OCI-LY1 (cell line): ENCODE measurements at regions not wholly inside any gene's neighbourhood (a gene's known extent, or its start where the extent isn't known, plus 50 kb on each side); places are given as distances from the start of the nearest gene placed in this dataset.

Experiments used
- H2AFZ ChIP-seq: fragments of 200-600 bp; sonication (generic), shearing (Covaris generic); 2 replicates; pipeline ENCODE4 v1.6.0; 2014; ENCODE audit warnings: antibody characterized with exemption, mild to moderate bottlenecking, low read length
- H3F3A ChIP-seq: fragments of 200-600 bp; sonication (generic), shearing (Covaris generic); 2 replicates; pipeline ENCODE4 v1.6.0; 2014; ENCODE audit warnings: mild to moderate bottlenecking, antibody characterized with exemption, low read length, moderate library complexity; ENCODE audit not compliant: insufficient read depth
- H3K27ac ChIP-seq: fragments of 200-600 bp; sonication (generic); 2 replicates; pipeline ENCODE4 v1.5.1; 2014; ENCODE audit warnings: low read length, mixed run types, mild to moderate bottlenecking, low read depth; ENCODE audit not compliant: poor library complexity, severe bottlenecking
- H3K27me3 ChIP-seq: fragments of 200-600 bp; sonication (generic); 2 replicates; pipeline ENCODE4 v1.6.0; 2014; ENCODE audit warnings: antibody characterized with exemption, mild to moderate bottlenecking, low read length, moderate library complexity; ENCODE audit not compliant: insufficient read depth
- H3K36me3 ChIP-seq: fragments of 200-600 bp; sonication (generic); 2 replicates; pipeline ENCODE4 v1.6.1; 2014; ENCODE audit warnings: mild to moderate bottlenecking, antibody characterized with exemption, low read length, moderate library complexity, mixed read lengths; ENCODE audit not compliant: insufficient read depth
- H3K4me1 ChIP-seq: fragments of 200-600 bp; sonication (generic); 2 replicates; pipeline ENCODE4 v1.5.1; 2014; ENCODE audit warnings: mild to moderate bottlenecking, low read length, moderate library complexity; ENCODE audit not compliant: insufficient read depth, severe bottlenecking
- H3K4me2 ChIP-seq: fragments of 200-600 bp; sonication (generic), shearing (Covaris generic); 2 replicates; pipeline ENCODE4 v1.6.1; 2014; ENCODE audit warnings: low read length
- H3K4me3 ChIP-seq: fragments of 200-600 bp; sonication (generic); 2 replicates; pipeline ENCODE4 v1.5.1; 2014; ENCODE audit warnings: low read length, low read depth, mild to moderate bottlenecking, mixed read lengths; ENCODE audit not compliant: poor library complexity, severe bottlenecking
- H3K79me2 ChIP-seq: fragments of 200-600 bp; shearing (Covaris generic); 2 replicates; pipeline ENCODE4 v1.6.1; 2016; ENCODE audit warnings: mixed run types, low read length, mixed read lengths; ENCODE audit not compliant: insufficient read depth
- H3K9ac ChIP-seq: fragments of 200-600 bp; sonication (generic), shearing (Covaris generic); 2 replicates; pipeline ENCODE4 v1.6.1; 2014; ENCODE audit warnings: mild to moderate bottlenecking, low read length, mixed read lengths
- H3K9me2 ChIP-seq: fragments of 200-600 bp; sonication (generic), shearing (Covaris generic); 2 replicates; pipeline ENCODE4 v1.6.1; 2014; ENCODE audit warnings: low read depth, mild to moderate bottlenecking, low read length, mixed read lengths
- H3K9me3 ChIP-seq: fragments of 200-600 bp; shearing (Covaris generic); 2 replicates; pipeline ENCODE4 v1.6.1; 2014; ENCODE audit warnings: low read length, mixed read lengths
- H4K20me1 ChIP-seq: fragments of 200-600 bp; sonication (generic), shearing (Covaris generic); 2 replicates; pipeline ENCODE4 v1.6.0; 2016; ENCODE audit warnings: mild to moderate bottlenecking, low read length; ENCODE audit not compliant: insufficient read depth
- CTCF ChIP-seq: fragments of 200-600 bp; sonication (generic), shearing (Covaris generic); IDR thresholded peaks from 2 replicates; pipeline ENCODE4 v1.5.1; 2017; ENCODE audit warnings: mild to moderate bottlenecking, antibody characterized with exemption, low read length, moderate library complexity, mixed read lengths
- EZH2 ChIP-seq: fragments of 200-600 bp; sonication (generic), shearing (Covaris generic); IDR thresholded peaks from 2 replicates; pipeline ENCODE4 v1.8.0; 2017; ENCODE audit warnings: borderline replicate concordance, mixed run types, mild to moderate bottlenecking, antibody characterized with exemption, low read length, moderate library complexity, mixed read lengths

DNA sequence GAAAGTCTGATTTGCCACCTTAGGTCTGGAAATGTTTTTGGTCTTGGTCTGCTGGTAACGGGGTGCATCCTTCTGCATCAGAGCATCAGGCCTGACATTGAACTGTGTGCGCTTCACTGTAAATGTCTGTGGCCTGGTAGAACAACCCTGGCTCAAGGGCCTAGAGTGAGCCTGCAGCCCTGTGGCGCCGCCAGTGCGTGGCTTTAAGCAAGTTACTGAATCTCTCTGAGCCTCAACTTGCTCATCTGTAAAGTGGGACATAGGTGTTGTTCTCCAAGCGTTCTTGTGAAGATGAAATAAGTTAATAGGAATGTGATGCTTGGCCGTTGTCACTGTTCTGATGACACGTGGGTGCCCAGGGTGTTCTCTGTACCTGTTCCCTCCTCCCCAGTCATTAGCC, 127.6 kb upstream of the CIBAR2 start:
- Histone ChIP-seq H3K9ac (no peak overlapping the region), H4K20me1 (no peaks in the 10 kb centered on the region), H3K4me3 (no peak overlapping the region), H3K4me2 (no peak overlapping the region), H3F3A (no peaks in the 10 kb centered on the region), H3K4me1 (no peaks in the 10 kb centered on the region), H3K27ac (no peak overlapping the region), H3K9me2 (no peaks in the 10 kb centered on the region), H2AFZ (no peak overlapping the region), H3K9me3 (no peaks in the 10 kb centered on the region), H3K79me2 (no peaks in the 10 kb centered on the region), H3K36me3 (no peaks in the 10 kb centered on the region), H3K27me3 (peaks cover 2% of the 10 kb centered on the region; the same call in 1 of the 2 replicates)
- TF ChIP-seq CTCF, result no peak
- no peak for TF ChIP-seq EZH2

DNA sequence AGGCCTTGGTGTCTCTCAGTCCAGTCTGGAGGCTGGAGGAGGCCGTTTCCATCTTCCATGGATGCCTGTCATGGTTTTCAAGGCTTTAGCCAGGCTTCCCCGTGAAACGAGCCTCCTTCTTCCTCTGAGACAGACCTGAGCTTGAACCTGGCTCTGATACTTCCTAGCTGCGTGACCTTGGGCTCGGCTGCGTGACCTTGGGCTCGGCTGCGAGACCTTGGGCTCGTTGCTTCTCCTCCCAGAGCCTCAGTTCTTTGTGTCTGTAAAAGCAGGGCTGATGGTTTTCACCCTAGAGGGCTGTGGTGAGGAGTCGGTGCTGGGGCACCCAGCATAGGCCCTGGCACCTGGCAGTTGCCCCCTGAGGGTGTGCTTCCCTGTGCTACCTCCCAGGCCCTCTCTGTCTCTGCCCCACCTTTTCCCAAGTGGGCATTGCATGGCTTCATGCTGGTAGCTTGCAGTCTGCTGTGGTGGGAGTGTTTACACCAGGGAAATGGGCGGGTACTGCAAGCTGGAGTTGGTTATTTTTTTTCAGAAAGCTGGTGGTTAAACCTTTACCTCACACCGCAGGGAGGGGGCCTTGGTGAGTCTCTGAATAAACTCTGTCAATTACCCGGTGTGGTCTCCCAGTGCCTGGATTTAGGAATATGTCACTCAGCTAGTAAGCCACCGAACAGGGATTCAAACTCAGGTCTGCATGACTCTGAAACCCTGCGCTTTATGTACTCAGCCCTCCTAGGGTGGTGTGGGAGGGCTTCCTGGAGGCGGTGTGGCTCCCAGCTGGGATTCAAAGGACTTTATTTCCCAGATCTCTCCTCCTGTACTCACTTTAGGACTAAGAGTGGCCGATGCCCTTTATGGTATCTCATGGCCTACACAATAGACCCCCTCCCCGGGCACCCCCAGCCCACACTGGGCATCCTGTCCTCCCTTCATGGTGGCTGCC, 129.0 kb upstream of the CIBAR2 start:
- TF ChIP-seq CTCF, result no peak
- TF ChIP-seq EZH2, result no peak
- Histone ChIP-seq H3K4me3 (no peak overlapping the region), H3K9me3 (no peaks in the 10 kb centered on the region), H3K27ac (no peak overlapping the region), H3K36me3 (no peaks in the 10 kb centered on the region), H3F3A (no peaks in the 10 kb centered on the region), H3K27me3 (peaks cover 2% of the 10 kb centered on the region; the same call in 1 of the 2 replicates), H3K4me1 (no peaks in the 10 kb centered on the region), H3K4me2 (no peak overlapping the region), H4K20me1 (no peaks in the 10 kb centered on the region), H3K9me2 (no peaks in the 10 kb centered on the region), H3K9ac (no peak overlapping the region), H3K79me2 (no peaks in the 10 kb centered on the region), H2AFZ (no peak overlapping the region)

DNA sequence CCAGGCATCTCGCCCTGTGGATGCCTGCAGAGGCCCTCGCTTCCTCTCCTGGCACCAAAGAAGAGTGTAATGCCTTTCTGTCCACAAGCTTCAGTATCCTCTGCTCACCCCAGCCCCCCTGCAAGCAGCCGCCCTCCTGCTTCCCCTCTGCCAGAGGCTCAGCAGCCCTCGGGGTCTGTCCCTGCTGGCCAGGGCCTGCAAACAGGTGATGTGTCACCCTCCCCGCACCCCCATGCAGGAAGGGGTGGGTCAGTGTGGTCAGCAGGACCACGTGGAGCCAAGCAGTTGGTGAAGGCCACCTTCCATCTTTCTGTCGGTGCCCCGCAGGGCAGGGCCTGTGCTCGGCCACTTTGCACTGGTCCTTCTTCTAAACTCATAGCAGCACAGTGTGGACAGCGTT, 129.9 kb upstream of the CIBAR2 start:
- no peaks in the 10 kb centered on the region for H3F3A ChIP-seq
- H3K4me1 ChIP-seq, result no peaks in the 10 kb centered on the region
- TF ChIP-seq CTCF (no peak), EZH2 (no peak)
- H3K9me2 ChIP-seq, result no peaks in the 10 kb centered on the region
- no peaks in the 10 kb centered on the region for H3K79me2 ChIP-seq
- no peaks in the 10 kb centered on the region for H3K27me3 ChIP-seq
- no peak overlapping the region for H2AFZ ChIP-seq
- no peak overlapping the region for H3K4me3 ChIP-seq
- H3K27ac ChIP-seq, result no peak overlapping the region
- no peaks in the 10 kb centered on the region for H3K36me3 ChIP-seq
- no peak overlapping the region for H3K9ac ChIP-seq
- no peaks in the 10 kb centered on the region for H4K20me1 ChIP-seq
- no peak overlapping the region for H3K4me2 ChIP-seq
- H3K9me3 ChIP-seq, result no peaks in the 10 kb centered on the region
